GM21717 (cell line): ENCODE measurements at regions not wholly inside any gene's neighbourhood (a gene's known extent, or its start where the extent isn't known, plus 50 kb on each side); places are given as distances from the start of the nearest gene placed in this dataset.

ENCODE experiments used
- ATAC-seq: cut with Tn5 transposase; IDR thresholded peaks from one replicate; pipeline ENCODE4 v1.9.1; 2021; ENCODE audit warnings: mild to moderate bottlenecking, moderate library complexity; ENCODE audit not compliant: unreplicated experiment

DNA sequence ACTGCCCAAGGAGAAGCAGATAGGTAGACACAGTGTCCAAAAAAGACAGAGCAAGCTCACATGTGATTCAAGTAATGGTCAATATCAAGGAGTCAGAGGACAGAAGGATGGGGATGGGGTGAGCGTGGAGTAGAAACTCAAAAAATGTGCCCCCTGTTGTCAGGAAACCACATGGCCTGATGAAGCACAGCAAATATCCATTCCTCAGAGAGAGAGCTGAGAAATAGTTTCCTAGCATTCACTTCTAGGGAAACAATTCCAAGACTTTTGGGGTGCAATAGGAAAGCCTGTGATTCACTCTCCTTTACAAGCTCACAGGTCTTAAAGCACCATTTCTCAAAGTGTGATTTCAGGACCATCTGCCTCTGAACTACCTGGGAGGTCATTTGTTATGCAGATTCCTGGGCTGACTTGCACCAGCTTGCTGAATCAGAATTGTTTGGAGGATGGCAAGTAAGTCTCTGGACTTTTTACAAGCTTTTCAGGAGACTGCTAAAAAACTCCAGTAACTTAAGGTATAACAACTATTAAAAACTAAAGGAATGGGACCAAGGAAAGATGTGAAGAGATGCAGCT is 432.8 kb downstream of the HDGFL1 start:
- ATAC-seq: no peak

DNA sequence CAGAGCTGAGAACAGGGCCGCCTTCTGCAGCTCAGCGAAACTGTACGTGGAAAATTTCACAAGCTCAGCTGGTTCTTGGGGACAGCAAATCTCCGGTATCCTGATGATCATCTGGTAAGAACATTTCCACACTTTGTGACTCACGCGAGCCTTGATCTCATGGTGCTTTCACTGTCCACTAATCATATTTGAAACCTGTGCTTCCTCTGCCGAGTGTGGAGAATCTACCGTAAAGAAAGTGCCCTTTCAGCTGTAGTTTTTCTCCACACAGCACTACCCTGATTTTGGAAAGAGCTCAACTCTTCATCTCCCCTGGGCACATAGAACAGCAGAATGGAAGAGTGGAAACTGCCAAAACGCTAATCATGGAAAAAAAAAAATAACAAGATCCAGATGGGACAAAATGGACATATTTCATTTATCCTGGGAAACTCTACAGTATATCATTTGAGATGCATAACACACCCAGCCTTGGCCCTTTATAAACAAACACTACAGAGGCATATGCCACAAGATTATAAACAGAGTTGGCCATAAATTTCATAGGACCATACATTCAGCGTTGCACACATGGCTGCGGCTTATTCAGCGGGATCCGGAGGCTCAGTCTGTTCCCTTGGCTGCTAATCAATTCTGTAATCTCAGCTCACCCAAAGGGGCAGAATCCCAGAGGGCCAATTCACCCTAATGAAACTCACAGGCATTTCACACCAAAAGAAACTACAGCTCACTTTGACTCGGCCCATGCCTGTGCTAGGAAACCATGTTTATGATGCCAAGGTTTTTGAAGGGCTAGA is 434.5 kb downstream of the HDGFL1 start:
- no peak for ATAC-seq

DNA sequence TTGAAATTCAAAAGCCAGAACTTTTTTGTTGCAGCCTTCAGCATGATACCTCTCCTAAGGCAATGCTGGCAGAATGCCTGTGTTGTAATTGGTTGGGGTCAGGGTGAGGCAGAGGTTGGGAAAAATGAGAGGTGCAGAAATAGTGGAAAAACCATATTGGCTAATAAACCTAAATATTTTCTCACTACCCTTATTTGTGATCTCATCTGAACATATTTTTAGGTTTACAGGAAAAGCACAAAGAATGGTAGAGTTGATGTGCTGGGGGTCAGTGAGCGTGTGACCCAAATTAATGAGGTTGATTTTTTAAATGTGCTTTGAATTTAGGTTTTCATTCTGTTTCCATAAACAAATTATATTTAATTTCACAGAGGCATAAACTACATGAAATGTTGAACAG is 437.3 kb downstream of the HDGFL1 start:
- ATAC-seq: no peak

DNA sequence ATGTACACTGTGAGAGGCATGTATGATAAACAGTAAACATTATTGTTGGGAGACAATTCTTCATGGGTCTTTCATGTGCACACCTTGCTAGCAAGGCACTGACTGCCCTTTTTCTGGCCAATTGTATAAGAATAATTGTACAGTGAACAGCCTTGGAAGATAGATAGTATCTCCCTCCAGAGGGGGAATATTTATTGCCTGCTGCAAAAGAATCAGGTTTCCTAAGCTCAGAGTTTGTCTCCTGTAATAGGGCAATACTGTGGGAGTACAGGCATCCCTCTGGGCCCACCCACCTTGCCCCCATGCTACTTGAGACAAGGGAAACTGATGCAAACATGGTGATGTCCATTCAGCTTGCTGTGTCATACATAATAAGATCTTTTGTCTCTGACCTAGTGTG is 442.2 kb downstream of the HDGFL1 start:
- ATAC-seq: no peak

DNA sequence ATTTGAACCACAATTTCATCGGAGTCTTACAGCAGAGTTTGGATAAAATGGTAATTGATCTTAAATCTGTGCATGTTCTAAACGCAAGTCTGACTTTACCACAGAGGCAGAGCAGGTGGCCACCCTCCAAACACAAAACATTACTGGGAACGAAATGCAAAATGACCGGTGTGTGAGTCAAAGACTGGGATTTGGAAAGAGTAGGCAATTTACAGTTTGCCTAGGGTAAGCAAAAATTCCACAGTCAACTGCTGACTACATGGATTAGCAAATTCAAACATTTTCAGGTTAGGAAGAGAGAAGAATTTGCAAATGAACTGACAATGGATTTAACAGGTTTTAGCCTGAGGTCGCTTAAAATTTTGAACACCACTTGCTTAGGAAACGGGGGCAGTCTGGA is 444.4 kb downstream of the HDGFL1 start:
- ATAC-seq: no peak

DNA sequence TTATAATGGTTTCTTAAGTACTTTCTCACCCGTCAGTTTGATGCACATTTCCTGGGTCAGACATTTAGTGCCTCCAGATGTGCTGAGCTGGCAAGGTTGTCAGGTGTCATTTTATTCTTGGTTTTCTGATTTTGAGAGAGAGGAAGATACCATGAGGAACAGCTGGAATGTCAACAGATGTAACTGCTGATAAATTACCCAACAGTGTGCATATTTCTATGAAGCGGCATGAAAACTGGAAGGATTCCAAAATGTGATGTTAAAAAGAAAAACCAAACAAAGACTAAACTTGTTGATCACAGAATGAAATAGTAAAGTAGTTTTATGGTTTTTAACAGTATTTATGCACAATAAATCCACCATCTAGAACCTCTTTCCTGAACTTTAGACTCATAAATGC is 447.3 kb downstream of the HDGFL1 start:
- no peak for ATAC-seq

DNA sequence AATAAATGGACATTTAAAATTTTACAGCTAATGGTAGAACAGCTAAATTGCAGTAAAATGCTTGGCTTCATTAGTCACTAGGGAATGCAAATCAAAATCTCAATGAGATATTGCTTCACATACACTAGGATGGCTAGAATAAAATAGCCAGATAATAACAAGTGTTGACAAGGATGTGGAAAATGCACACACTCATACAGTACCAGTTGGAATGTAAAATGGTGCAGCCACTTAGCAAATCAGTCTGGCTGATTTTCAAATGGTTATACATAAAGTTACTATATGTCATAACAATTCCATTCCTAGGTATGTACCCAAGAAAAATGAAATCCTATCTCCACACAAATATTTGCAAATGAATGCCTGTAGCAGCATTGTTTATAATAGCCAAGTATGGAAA is 452.1 kb downstream of the HDGFL1 start:
- no peak for ATAC-seq

DNA sequence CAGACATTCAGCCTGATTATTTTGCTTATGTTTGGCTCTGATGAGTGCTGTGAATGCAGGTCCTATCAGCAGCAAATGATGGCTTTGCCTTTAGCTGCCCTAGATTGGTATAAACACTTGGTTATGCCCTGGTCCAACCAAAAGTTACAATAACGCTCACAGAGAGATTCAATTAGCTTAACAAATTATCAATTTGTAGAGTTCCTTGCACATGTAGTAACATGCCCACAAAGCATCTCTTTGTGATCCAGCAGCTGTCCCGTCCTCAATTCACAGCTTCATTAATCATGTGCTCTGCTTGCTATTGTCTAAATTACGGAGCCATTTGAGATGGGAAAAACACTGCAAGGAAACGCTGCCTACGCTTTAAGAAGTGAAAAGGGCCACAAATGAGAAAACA is 457.9 kb downstream of the HDGFL1 start:
- no peak for ATAC-seq

DNA sequence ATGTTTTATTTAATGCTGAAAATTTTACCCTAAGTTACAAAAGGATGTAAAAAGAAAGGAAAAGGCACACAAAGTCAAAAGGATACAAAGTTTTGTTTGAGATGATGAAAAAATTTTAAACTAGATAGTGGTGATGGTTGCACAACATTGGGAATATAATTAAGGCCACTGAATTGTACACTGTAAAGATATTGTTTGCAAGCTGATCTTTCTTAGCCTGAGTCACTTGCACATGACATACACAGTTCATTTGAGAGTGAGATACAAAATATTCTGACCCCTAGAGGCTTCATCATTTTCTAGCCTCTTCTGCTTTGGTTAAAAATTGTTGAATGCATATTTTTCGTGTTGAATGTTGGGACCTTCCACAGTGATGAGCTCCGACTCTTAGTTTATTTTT is 462.6 kb downstream of the HDGFL1 start:
- no peak for ATAC-seq

DNA sequence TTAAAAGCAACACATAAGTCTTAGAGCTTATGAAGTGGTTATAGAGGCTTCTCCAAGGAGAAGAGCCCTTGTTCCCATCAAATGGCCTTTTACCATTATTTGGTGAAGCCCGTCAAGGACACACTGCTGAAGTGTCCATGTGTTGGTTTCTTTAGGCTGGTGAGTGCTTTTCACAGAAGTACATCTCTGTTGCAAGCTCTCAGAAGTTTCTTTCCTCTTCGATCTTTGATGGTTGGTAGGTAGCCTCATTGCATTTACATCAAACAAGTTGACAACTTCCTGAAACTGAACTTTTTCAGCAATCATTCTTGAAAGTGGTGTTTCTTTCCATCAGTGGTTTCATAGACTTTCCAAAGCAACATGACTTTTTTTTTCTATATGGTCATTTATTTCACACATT is 465.6 kb downstream of the HDGFL1 start:
- no peak for ATAC-seq

DNA sequence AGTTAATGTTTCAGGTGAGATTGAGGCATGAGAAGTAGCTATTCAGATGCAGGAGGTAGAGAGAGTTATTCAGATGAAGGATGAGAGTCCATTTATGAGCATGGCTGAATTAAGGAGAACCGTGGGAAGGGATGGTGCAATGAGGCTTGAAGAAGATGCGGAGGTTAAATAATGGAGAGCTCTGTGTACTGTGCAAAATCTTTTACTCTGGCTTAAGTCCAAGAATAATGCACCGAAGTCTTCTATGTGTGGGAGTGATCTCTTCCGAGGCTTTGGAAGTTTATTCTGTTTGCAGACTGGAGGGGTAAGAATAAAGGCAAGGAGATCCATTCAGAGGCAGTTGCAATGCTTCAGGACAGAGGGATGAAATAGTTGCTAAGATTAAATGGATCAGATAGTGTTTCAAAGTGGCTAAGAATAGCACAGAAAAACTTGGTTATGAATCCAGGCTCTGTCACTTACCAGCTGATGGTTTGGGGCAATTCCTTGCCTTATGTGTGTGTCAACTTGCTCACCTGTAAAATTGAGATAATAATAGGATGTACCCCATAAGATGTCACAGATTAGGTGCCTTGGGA is 467.1 kb downstream of the HDGFL1 start:
- ATAC-seq: no peak

DNA sequence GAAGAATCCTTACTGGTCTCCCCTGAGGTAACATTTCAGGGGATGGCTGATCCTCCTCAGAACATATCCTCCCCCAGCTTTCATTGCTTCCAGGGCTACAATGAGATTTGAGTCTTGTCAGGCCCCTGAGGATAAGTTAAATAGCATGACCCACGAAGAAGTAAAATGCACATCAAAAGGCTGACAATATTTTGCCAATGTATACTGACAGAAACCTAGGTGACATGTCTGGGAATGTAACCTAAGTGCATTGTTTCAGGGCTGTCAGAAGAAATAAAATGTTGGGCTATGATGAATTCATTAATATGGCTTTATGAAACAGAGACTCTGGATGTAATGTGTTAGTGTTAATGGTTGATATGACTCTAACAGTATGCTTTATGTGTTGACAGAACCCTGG is 471.5 kb downstream of the HDGFL1 start:
- no peak for ATAC-seq

DNA sequence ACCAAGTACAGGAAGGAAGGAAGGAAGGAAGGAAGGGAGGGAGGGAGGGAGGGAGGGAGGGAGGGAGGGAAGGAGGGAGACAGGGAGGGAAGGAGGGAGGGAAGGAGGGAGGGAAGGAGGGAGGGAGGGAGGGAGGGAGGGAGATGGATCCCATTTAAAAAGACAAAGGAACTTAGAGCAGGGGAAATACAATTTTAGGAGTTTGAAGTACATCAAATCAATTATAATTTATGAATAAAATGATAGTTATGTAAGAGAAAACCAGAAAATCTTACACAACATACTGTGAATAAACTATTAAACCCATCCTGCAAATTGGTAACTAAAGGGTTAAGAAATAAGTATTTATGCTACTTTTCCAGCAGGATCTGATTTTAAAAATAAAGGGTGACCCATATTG is 475.9 kb downstream of the HDGFL1 start:
- ATAC-seq: no peak

DNA sequence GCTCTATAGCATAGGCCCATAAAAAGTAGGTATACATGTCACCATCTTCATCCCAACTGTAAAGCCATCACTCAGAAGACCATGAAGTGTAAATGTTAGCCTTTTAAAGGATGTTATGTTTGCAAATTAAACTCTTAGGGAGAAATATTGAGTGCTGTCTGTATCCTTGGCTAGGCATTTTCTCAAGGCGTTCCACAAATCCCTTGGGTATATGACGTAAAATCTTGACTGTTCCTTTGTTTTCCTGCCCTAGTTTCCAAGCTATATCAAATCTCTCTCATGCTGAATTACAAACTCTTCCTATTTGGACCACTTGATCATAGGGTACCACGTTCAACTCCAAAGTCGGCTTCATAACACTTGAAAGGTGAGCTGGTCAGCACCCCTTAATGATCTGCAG is 486.2 kb downstream of the HDGFL1 start:
- ATAC-seq: no peak

DNA sequence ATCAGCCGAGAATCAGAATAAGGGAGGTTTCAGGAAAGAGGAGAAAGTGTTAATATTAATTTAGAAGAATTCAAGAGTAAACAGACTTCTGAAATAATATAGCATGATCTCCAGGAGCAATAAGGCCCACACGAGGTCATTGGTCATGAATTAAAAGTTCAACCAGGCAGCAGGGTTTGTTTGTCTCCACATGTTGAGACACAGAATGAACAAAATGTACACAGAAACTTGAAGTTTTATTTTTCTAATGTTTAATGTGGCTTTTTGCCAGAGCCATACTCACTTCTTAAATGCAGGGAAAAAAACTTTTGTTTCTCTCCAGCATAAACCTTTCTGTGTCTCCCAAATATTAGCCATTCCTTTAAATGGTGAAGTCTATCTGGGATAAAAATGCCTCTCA is 504.5 kb downstream of the HDGFL1 start:
- no peak for ATAC-seq

DNA sequence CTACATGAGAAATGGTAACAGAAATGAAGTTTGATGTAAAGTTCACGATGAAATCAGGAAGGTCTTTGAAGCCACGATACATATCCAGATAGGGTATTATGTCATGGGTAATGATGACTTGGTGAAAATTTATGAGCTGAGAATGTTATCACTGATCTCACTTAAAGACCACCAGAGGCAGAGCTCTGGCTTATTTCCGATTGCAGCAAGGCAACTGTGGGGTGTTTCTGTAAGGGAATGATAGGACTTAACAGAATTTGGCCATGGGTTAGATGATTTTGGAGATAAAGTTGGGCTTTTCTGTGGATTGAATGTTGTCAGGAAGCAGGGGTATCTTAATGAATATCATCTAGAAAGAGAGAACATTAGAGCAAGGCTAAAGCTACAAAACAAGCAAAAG is 508.4 kb downstream of the HDGFL1 start:
- no peak for ATAC-seq

DNA sequence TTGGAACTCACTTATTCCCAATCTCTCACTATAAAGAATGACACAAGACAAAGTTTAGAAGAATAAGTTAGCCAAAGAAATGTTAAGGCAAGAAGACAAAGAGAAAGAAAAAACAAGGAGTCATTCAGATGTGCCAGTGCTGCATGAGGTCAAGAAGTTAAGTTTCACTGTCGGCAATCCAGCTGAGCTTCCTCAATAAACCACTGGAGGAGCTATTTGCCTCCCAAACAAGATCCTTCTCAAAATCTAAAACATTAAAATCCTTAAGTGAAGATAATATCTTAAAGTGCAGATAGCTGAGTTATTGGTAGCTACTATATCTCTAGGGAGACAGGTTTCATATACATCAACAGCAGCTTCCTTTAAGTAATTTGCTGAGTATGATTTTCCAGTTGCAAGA is 512.3 kb downstream of the HDGFL1 start:
- no peak for ATAC-seq

DNA sequence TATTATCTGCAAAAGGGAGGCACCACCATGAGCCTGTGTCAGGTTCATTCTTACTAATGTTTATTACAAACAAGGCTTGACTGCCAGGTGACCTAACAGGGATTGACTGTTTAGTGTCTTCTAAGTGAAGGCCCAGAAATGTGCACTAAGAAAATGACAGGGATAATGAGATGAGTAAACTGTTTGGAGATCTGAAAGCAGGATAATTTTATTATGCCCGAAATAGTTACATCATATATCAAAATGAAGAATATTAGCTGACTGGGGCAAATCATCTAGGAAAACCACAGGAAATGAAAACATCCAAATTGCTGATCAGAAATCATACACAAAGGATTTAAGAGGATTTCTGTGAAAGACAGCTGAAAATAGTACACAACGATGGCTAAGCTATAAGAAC is 516.7 kb downstream of the HDGFL1 start:
- no peak for ATAC-seq

DNA sequence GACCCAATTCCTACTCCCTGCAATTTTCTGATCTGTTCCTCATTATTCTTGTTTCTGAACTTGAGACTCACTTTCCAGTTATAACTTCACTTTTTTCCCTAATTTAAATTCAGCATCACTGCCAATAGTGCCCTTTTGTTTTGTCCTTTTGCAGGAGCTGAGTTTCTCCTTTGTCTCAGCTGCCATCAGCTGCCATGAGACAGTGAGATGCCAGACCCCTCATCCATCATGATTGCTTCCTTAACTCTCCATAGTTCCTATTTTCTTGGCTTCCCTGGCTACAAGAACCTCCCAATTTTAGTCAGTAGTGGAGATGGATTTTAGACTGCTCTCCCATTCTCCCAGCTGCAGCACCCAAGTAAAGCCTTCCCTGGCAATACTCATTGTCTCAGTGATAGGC is 518.1 kb downstream of the HDGFL1 start:
- ATAC-seq: no peak

DNA sequence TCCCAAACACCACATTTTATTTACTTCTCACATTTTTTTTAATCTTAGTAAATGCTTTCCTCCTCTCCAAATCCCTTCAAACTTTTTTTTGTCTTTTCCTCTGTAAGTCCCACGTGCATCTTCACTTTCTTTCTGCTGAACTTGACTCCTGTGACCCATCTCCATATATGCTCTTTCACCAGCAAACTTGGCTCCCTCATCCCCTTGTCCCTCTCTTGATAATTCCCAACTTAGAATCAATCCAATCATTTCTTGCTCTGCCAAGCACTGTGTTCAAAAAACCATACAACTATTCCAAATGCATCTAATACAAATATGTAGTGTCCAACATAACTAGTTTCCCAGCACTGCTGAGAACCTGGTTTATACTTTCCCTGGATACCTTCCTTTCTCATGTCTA is 519.4 kb downstream of the HDGFL1 start:
- no peak for ATAC-seq

DNA sequence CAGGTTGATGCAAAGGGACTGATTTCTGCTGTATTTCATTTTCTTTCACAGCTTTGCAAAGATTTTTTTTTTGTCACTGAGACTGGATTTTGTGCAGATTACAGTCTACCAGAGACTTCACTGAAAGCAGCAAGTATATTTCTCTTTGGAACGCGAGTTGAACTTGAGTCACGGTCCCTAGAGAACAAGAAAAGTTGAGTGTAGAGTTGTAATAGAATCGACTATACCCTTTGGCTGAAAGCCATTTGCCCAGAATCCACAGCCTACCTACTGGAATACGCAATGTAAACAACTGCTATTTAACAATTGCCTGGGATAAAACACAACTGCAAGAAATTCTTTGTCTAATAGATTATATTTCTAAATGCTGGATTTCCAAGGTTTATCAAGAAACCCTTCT is 520.6 kb downstream of the HDGFL1 start:
- ATAC-seq: no peak

DNA sequence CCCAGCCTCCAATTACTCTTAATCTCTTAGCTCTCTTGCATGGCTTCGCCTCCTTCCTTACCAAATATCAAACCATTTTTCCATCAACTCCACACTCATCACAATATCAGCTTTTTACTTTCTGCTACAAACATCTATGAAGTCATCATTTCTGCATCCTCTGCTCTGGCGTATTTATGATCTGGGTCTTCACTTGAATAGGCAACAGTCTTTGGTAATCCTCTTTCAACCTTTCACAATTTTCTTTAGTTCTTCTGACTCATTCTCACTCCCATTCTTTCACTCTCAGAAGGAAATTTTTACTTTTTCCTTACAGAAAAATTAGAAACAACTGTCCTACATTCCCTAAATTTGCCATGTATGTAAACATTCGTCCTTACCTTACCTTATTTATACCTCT is 522.4 kb downstream of the HDGFL1 start:
- ATAC-seq: no peak

DNA sequence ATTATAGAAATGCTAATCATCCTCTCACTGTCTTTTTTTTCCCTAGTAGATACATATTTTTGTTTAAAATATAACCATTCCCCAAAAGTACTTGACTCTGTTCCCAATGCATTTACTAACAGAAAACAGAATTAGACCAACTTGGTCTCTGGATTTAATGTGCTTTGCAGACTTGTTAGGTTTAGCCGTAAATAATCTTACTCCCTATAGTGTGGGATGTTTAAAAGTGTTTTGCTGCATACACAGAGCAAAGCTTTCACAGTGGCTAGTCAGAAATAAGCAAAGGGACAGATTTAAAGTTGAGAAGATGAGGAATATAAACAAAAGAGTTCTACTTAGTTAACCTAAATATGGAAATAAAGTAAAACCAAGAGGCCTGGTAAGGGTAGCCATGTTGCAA is 527.5 kb downstream of the HDGFL1 start:
- ATAC-seq: no peak
